T-helper 1 cell (primary cell): ENCODE measurements at regions not wholly inside any gene's neighbourhood (a gene's known extent, or its start where the extent isn't known, plus 50 kb on each side); places are given as distances from the start of the nearest gene placed in this dataset.

Source experiments
- DNase-seq, 5 donors: peaks; one replicate each; pipeline ENCODE4 v3.0.0-alpha.2; 2012 to 2020

DNA sequence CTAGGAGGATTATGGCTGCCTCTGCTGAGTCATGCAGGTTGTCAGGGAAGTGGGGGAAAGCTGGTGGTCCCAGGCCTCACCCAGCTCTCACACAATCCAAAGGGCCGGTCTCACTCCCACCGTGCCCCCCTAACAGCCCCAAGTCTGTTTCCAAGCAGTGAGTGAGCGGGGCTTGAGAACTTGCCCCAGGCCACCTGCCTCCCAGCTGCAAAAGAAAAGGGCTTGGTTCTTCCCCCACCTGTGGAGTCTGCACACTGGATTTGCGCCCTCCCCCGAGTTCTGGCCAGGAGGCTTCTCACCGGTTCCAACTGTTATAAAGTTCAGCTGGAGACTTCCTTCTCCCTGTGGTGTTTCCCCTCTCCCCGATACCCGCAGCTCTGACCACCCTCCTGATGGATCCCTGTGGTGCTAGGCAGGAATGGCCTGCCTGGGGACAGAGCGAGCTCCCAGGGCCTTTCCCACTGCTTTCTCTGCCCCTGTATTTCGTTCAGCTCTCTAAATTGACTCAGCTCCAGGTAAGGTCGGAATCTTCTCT is 222.3 kb downstream of the BARHL2 start:
- DNase-seq = no peak

DNA sequence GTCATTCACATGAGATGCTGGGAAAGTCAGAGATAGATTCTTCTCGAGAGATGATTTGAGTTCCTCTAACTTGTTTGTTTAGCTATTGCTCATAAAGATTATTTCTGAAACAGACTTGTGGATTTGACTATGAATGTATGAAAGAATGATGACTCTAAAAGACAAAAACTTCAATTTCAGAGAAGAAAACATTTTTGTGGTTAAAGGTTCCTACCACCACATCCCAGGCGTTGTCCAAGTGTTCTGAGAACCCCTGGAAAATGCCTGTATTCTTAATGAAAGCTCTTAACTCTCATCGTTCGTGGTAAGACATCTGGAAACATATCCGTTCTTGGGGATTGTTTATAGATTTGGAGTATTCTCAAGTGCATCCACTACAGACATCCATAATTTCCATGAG is 228.7 kb downstream of the BARHL2 start:
- DNase-seq = no peak

DNA sequence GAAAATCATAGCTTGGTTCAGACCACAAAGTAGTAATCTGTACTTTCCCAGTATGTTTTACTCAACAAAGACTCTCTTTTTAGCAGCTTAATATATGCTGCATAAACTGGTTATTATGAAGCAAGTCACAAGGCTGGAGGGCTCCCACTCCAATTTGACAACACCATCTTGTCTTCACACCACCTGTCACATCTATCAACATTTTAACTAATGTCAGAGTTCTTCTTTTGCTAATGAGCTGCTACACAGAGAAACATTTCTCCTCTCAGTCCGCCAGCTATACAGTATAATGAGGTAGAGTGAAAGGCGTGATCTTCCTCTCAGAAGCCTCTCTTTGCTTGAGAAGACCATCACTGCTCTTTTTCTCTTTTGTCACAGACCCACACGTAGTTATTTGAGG is 230.1 kb downstream of the BARHL2 start:
- no peak for DNase-seq

DNA sequence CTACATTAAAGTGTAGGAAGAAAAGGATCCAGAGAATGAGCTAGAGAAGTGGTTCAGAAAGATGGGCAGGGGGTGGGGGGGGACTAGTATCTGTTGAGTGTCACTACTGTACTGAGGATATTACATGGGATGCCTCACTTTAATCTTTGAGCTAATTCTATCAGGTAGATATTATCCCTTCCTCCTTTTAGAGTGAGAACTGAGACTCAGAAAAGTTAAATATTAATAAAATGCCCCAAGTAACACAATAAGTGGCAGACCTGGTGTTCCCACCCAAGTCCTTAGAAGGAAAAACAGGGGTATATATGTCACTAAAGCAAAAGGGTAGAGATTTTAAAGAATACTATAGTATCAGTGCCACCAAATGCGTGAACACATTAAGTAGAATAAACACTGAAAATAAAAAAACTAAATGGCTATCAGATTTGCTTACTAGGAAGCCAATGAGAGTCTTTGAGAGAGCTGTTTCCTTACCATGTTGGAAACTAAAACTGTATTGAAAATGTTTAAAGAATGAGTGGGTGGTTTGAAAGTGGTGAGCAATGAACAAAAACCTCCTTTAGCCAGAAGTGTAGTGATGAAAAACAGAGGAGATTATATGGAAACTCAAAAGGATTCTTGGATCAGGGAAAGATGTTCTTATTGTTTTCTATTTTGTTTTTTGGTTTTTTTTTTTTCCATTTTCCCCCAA is 230.8 kb downstream of the BARHL2 start:
- no peak for DNase-seq

DNA sequence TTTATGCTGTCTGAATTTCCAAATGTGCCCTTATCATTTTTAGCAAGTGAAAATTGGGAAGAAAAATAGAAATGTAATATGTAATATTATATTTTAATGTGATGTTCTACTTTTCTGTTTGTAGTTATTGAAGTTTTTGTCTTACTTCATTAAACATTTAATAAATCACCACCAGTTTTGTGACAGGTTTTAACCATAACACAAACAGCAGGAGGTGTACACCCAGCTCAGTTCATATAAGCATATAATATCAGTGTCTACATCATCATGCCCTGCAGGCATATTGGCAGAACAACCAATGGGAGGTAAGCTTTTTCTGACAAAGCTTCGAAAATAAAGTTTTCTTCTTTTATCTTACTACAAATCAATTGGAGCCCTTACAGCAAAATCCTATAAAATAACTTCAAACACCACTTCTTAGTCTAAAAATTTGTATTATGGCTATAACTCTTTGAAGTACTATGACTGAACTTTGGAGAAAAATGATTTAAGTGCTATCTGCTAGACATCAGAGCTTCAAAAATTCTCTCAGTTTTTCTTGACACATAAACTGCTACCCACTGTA is 236.7 kb downstream of the BARHL2 start:
- DNase-seq = no peak

DNA sequence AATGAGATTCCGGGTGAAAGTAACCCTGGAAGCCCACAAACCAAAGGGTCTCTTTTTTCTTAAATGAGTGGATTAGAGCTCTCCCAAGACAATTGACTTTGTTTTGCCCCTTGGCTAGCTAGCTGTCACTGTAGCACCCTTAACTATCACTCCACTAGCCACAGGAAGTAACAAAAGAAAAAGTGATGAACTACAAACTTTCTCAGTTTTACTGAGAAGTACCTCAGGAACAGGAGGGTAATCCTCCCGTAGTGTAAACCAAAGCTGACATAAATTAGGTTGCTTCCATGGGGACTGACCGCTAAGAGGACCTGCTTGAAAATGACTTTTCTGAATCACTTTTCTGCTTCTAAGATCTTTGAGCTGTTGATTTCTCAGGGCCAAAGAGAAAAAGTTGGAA is 240.1 kb downstream of the BARHL2 start:
- no peak for DNase-seq

DNA sequence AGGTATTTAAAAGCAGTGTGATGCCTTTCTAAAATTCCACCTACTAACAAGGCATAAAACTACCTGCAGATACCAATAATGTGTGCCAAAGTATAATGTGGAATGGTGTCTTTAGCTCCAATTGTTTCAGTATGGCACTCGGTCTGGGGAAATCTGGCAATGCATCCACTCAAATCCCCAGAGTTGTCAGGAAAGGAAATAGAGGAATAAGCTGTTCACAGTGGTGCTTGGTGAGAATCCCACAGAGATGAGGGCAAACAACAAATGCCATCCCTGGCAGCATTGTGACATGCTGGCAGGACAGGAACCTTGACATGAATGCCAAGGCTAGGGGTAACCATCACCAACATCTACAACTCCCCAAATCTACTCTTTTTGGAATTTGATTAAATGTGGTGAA is 240.7 kb downstream of the BARHL2 start:
- no peak for DNase-seq

DNA sequence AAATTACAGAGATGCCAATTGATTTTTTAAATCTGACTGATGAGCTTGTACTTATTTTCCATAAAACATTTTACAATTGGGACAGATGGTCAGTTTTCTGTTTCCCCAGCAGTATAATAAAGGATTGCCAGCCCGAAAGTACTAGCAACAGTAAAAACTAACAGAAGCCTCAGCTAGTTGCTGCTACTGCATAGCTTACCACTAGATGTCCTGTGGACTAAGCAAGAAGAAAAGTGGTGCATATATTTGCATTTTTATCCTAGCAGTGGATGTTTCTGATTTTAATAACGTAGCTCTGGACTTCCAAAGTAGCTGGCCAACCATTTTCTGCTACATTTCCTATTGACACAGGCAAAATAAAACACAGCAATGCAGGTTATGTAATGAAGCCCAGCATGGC is 241.5 kb downstream of the BARHL2 start:
- no peak for DNase-seq

DNA sequence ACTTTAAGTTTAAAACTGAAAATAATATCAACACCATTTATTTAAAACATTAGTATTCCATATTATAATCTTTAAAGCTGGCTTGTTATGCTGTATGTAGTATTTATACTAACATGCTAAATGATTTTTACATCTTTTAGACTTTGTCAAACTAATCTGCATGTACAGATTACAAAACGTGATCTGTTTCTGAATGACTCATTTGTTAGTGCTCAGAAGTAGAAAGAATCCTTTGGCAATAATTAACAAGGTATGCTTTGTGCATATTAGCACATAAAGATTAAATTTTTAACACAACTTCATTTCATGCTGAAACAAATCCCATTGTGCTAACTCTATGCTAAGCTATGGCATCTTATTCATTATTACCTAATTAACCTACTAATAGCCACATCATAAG is 242.4 kb downstream of the BARHL2 start:
- DNase-seq = no peak

DNA sequence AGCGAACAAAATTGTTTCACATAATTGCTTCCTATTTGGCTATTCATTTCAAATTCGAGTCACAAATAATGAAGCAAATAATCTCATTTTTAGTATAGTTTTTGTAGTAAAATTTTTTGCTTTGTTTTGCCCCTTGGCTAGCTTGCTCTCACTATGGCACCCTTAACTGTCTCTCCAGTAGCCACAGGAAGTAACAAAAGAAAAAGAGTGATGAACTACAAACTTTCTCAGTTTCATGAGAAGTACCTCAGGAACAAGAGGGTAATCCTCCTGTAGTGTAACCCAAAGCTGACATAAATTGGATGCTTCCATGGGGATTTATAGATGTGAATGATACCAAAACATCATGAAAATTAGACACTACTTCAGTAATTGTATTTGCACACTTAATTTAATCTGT is 242.9 kb downstream of the BARHL2 start:
- no peak for DNase-seq

DNA sequence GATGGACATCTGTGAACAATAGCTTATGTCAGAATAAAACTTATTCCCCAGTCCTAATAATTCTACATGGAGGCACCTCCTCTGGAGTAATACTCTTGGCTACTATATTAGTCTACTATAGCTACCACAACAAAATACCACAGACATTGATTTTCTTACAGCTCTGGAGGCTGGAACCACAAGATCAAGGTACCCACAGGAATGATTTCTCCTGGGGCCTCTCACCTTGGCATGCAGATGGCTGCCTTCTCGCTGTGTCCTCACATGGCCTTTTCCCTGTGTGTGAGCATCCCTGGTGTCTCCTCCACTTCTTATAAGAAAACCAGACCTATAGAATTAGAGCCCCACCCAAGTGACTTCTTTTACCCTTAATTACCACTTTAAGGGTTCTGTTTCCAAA is 244.3 kb downstream of the BARHL2 start:
- no peak for DNase-seq

DNA sequence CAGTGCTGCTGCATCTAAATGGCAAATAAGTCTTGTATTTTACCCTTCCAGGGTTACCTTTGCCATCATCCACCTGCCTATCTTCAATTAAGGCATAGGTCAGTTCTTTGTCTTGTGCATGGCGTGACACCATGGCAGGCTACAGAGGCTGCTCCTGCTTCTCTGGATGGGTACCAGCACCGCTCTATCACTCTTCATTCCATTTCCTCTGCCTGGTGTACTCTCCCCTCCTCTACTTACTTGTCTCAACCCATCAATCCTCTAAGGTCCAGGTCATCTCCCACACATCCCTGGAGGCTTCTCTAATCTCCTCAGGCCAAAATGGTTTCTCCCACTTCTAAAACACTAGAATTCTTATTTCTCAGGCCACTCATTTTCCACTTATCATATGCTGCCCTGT is 257.5 kb downstream of the BARHL2 start:
- DNase-seq = no peak

DNA sequence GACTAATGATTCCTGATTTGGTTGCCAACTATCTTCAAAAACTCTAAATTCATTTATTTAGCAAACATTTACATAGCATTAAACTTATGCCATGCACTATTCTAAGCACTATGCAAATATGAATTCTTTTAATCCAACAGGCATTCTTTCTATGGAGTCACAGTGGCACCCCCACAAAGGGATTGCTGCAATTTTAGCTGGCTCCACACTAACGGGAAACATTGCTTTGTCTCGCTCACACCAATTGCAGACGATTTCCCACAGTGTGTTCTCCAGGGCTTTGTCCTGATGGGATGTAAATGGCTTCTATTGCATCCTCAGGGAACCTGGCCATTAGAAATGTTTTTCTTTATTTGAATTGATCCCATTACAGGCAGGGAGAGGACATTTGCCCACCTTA is 259.1 kb downstream of the BARHL2 start:
- DNase-seq = no peak

DNA sequence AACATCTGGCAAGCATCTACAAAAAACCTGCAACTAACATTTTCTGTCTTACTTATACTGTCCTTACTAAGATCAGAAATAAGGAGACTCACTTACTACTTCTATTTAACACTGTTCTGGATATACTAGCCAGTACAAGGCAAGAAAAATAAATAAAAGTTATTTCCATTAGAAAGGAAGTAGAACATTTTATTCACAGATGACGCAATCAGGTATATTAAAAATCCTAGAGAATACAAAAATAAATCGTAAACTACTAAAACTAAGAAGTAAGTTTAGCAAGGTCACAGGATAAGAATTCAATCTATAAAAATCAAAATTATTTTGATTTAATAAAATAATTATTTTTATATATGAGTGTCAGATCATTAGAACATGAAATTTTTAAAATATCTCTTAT is 264.6 kb downstream of the BARHL2 start:
- no peak for DNase-seq

DNA sequence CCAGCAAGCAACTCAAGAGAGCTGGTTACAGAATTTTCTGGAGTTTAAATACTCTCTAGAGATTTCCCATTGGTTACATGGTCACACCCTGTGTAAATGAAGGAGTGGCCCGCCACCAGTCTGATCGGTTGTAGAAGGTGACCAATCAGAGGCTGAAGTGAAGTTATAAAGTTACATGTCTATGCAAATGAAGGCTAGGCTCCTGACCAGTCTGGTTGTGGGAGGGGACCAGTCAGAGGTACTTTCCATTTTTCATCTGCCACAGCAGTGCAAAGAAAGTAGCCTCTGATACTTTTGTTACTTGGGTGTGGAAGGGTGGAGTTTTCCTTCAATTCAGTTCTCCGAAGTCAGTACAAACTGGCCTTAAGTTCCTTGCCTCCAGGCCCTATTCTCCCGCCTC is 273.7 kb downstream of the BARHL2 start:
- DNase-seq = no peak

DNA sequence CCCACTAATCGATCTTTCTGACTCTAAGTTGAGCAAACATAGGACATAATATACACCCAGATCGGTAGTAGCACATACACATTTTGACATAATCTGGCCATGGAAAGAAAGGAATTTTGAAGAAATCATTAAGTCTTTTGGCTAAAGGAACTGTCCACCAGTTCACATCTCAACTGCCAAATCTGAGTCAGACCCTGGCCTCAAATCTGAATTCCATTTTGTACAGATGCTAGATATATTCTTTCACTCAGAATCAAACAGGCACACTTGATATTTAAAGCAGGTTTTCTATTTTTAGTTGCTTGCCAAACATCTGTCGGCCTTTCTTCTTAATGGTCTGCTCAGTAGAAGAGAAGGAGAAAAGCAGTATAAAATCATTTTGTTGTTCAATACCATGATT is 281.8 kb downstream of the BARHL2 start:
- no peak for DNase-seq

DNA sequence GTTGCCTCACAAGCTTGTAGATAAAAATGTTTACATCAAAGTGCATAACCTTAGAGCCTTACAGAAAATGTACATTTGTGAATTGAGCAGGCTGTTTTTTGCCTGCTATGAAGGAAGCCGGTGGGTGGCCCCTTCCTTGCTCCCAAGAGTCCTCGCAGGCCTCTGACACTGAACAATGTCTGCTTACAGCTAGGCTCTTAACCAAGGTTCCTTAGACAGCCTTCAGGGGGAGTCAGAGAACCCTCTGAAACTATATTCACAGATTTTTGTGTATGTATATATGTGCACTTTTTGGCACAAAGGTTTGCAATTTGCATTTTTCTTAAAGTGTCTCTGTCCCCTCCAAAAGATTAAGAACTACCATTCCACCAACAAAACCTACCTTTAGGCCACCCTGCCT is 282.6 kb downstream of the BARHL2 start:
- no peak for DNase-seq

DNA sequence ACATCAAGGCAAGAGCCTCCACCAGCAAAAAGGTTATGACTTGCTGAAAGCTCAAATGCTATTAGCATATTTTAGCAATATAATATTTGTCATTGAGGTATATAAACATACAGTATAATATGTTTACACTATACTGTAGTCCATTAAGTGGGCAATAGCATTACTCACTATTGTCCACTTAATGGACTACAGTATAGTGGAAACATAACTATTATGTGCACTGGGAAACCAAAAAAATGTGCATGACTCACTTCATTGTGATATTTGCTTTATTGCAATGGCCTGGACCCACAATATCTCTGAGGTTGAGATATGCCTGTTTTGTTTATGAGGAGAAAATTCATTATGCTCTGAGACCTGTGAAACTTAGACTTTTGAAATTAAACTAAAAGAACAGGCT is 300.0 kb downstream of the BARHL2 start:
- DNase-seq = no peak

DNA sequence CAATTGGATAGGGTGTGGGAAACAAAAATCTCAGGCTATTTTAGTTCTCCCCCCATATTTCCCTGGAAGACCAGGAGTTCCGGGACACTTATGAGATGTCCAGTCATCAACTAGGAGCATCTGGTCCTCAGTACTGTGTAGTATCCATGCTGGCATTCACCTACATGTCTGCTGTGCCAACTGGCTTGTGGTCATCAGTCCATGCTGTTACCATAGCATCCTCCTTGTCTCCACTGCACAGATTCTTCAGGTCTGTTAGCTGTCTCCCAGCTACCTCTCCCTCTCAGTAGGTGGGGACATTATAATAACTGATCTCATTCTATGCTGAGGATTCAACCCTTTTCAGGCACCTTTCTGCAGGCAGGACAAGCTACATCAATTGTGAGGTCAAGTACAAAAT is 302.9 kb downstream of the BARHL2 start:
- no peak for DNase-seq

DNA sequence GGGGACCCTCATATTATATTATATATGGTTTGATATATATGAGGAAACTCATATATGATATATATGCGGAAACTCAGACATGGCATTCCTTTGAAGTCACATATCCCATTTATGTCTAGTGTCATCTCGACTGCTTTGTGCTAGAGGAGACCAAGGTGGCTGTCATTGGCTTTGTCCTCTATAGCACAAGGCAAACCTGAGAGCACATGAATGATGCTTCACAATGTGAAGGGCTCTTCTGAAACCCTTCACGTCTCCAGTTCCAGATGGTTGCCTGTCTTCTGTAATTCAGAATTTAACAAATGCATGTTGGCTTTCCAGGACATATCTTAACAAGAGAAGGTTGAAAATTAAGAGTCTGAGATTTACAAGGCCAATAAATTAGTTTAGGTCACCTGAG is 303.6 kb downstream of the BARHL2 start:
- DNase-seq = no peak

DNA sequence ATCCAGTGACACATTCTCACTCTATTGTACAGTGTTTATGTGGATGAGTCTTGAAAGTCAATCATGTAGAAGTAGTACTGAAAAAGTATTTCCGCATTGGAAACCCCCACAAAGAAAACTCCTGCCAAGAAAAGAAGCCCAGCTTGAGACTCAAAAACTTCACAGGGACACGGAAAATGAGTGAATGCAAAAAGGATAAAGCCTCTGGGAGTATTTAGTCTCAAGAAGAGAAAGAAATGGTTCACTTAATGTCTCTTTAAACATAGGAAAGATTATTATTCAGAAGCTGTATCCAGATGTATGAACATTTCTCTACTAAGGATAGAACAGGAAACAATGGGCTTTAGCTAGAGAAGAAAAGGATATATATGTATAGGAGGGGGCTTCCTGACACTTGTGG is 304.5 kb downstream of the BARHL2 start:
- DNase-seq = no peak

DNA sequence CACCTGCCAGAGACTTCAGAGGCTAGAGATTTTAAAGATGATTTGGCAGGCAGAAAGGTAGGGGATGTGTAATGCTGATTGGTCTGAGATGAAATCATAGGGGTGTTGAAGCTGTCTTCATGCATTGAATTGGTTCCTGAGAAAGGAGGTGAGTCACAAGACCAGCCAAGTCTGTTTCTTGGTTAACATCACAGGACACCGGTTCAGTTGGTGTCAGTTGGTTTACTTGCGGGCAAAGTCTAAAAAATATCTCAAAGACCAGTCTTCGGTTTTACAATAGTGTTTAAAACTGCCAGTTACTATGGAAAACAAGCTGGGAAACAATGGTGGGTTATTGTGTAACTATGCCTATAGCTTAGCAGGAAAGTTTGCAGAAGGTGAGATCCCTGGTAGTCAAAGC is 305.9 kb downstream of the BARHL2 start:
- no peak for DNase-seq

DNA sequence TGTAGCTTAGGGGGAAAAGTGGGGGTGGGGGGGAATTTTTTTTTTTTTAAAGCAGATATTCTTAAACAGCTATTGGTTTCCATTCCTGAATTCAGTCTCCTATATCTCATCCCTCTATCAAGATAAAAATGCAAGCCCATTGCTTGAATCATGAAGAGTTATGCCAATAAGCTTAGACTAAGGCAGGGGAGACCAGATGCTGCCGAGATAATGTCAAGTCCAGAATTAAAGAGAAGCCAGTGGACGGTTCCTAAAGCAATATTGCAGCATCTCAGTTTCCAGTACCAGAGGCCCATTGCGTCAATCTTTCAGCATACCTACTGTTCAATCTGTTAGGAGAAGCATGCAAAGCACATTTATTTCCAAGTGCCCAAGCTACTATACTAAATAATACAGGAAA is 309.4 kb downstream of the BARHL2 start:
- no peak for DNase-seq

DNA sequence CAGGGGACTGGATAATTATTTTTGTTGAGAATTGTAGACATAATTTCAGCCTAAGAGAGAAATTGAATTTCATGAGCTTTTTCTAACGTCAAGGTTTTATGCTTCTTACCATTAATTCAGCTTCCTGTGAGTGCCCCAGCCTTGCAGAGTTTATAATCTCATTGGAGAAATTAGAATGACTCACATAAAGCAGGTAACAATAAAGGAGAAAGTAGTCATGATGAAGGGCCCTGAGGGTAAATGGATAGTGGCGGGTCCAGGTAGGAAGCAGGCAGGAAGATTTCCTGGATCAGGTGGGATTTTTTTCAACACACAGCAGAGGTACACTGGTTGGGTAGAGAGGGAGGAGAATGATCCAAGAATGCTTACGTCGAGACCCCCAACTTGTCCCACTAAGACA is 311.4 kb downstream of the BARHL2 start:
- DNase-seq = no peak
